Upper lobe of left lung (tissue), 4 donors: ENCODE measurements at regions not wholly inside any gene's neighbourhood (a gene's known extent, or its start where the extent isn't known, plus 50 kb on each side); places are given as distances from the start of the nearest gene placed in this dataset.

Experiments used
- POLR2A ChIP-seq, 4 donors: fragments of 450-650 bp; IDR thresholded peaks; one replicate each; pipeline ENCODE4 v1.5.1; 2016 to 2017; ENCODE audit warnings: antibody characterized with exemption in 4 of 4, mild to moderate bottlenecking in 2 of 4
- POLR2AphosphoS5 ChIP-seq, 2 donors: sonication (generic); formaldehyde crosslinking; IDR thresholded peaks; one replicate each; pipeline ENCODE4 v1.5.1; 2017; ENCODE audit warnings: antibody characterized with exemption in 2 of 2

GRCh38 chr2:220601674-220602073 is 970.4 kb downstream of the EPHA4 start:
- TF ChIP-seq POLR2A (IDR thresholded peaks at IDR 0.05) = no peak
- TF ChIP-seq POLR2AphosphoS5 (IDR thresholded peaks at IDR 0.05) = no peak
